ENCODE measurements at regions not wholly inside any gene's neighbourhood (a gene's known extent, or its start where the extent isn't known, plus 50 kb on each side); places are given as distances from the start of the nearest gene placed in this dataset.

DNA sequence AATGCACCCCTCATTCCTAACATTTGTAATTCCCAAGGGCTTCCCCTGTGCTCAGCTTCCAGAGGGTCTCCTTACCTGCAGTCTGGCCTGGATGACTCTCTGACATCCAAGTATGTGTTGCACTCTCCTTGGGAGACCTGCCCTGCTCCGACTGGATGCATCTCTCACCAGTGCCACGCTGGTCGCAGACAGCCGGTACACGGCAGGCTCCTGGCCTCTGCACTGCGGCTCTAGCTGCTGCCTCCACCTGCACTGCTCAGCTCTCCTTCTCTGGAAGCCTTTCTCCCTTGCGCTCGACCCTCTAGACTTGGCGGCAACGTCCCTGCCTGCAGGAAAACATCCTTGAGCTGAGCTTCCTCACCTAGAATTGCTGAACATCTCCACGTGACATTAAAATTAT is 685.9 kb downstream of the BRD1 start:
- no peak for DNase-seq

DNA sequence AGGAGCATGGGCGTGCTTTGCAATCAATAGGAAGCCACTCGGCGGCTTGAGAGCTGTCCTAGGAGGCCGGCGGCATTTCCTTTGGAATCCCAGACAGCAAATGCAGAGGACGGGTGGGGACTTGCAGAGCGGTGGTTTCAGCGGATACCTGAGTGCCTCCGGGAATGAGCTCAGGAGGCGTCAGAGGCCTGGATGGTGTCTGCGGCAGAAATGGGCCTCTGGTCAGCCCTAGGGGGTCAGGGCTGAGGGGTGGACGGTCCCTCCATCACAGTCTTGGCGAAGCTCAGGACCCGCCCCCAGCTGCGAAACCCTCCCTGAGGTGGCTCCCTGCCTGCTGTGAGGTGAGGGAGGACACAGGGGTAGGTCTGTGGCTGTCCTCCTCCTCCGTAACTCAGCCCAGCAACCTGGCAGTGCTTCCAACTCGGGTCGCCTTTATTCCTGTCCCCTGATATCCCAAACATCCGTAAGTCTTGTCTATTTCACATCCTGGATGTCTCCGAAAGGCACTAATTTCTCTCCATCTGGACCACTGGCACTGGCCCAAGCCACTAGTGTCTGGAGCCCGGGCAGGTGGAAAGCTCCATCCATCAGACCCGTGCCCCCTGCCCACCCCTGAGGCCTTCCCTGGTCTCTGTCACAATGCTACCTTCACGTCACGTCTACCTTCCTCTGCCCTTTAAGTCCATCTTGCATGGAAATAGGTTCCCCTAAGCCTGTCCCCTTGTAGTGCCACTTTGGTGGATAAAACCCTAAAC is 686.6 kb downstream of the BRD1 start:
- DNase-seq, result no peak

DNA sequence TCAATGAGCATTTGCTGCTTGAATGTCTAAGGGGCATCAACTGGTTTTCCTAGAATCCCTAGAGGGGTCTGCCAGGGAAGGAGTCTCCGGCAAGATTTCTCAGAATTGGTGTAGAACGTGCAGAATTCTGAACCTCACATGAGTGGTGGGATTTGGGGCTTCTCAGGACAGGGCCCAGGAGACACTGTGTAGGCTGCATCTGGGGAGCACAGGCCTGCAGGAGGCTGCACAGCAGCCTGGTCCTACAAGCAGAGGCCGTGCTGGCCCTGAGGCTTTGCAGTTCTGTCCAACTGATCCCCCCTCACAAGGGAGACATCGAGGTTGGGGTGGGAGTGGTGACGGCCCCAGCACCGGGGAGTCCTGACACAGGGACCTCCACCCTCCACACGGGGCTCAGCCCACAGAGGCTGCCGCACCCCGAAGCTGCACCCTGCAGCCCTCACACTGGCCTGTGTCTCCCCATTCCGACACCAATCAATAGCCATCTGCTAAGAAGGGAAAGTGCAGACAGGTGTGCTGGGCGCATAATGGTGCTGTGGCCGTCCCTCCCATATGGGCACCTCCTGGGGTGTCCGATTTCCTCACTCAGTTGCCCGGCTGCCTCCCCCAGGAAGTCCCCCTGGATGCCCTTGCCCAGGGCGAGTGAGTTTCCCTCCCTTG is 688.1 kb downstream of the BRD1 start:
- DNase-seq, result no peak

DNA sequence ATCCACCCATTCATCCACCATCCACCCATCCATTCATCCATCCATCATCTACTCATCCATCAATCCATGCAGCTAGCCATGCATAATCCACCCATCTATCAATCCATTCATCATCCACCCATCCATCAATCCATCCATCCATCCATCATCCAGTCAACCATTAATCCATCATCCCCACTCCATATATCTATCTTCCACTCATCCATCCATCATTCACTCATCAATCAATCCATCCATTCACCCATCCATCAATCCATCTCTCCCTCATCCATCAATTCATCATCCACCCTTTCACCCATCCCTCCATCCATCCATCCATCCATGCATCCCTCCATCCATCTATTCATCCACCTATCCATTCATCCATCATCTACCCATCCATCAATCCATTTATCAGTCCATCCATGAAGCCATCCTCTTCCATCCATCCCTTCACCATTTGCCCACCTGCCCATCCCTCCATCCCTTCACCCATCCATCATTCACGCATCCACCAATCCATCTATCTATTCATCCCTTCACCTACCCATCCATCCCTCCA is 689.4 kb downstream of the BRD1 start:
- DNase-seq, result no peak

DNA sequence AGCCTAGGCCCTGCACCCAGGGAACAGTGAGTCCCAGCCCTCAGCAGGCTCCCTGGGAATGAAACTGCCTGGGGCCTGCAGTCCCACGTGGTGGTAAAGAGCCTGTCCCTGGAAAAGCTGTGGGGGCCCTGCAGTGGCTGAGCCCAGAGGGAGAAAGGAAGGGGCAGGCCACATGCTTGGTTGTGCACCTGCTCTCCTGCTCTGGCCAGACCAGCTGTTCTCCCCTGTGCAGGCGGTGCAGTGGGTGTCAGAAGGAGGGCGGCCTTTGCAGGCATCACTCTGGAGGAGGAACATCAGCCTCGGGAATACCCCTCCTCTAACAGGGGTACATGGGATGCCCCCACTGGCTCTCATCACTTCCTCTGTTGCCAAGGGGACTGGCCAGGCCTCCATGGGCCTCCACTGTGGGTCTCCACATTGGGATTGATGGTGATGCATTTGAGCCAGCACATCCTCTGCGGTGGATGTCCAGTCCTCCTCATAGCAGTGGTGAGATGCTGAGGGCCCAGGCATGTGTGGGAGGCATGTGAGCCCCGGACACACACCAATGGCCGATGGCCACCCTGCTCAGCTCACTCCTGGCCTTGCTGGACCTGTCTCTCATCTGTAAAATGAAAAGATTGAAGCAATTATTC is 690.4 kb downstream of the BRD1 start:
- peak; percentile 67 for DNase-seq

DNA sequence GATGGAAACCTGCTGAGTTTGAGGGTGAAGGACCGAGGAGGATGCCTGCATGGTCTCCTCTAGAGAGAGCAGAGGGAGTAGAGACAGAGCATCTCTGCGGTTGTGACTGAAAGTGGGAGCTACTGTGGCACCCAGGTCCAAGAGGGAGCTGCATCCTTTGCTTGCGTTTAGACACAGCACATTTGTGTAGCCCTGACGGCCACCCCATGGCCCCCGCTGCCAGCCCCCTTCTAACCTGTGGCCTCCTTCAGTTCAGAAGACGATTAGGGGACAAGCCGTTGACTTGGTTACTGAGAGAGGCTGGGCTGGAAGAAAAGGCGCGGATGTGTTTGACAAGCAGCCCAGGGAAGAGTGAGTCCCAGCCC is 690.9 kb downstream of the BRD1 start:
- no peak for DNase-seq

DNA sequence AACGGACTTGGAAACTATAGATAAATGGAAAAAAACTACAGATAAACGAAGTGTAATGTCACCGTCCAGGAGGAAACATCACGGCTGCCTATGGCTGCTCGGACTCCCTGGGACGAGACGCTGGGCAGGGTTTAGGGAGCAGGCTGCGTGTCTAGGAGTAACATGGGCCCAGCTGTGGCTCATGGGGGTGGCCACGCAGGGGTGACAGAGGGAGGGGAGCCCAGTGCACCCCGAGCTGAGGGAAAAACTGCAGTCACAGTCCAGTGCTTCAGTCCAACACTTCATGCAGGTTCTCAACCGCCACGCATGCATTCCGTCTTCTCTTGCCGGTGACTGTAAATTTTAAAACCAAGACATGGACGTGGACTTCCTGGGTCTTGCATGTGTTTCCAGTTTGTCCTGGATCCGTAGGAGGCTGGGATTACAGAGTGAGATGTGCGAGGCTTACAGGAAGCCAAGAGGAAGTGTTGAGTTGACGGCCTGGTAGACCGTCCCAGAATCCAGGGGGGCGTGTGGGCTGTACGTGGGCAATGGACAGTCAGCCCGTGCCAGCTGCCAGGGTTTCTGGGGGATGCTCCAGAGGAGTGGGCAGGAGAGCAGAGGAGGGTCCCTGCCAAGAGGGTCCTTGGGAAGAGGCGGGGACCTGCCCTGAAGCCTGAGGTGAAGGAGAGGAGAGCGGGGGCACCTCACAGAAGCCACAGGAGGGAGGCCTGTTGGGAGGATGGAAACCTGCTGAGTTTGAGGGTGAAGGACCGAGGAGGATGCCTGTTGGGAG is 691.4 kb downstream of the BRD1 start:
- no peak for DNase-seq

DNA sequence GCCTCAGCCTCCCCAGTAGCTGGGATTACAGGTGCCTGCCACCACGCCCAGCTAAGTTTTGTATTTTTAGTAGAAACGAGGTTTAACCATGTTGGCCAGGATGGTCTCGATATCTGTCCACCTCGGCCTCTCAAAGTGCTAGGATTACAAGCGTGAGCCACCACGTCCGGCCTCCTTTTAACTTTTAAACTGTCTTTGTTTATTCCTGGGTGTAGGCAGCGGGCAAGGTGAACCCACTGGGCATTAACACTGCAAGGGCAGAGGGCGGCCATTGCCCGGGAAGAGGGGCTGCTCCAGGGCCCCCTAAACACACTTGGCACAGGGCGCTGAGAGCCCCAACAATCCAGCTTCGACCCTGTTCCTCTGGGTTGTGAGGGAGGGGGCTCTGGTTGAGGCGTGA is 693.6 kb downstream of the BRD1 start:
- no peak for DNase-seq

DNA sequence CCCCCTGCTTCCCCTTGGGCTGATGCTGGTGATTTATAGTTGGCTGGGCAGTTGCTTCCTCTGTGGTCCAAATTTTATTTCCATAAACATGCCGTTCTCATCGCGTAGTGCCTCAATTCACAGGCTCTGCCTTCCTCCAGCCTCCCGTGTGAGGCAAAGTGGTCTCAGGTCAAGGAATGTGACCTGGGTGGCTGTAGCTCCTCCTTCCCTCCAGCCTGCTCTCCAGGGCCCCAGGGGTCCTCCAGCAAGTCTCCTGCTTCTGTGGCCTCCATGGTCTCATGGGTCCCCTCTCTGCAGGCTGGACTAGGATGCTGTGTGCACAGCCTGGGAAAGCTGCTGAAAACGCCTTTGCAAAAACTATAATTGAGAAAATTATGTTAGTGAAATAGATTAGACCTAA is 694.1 kb downstream of the BRD1 start:
- no peak for DNase-seq

DNA sequence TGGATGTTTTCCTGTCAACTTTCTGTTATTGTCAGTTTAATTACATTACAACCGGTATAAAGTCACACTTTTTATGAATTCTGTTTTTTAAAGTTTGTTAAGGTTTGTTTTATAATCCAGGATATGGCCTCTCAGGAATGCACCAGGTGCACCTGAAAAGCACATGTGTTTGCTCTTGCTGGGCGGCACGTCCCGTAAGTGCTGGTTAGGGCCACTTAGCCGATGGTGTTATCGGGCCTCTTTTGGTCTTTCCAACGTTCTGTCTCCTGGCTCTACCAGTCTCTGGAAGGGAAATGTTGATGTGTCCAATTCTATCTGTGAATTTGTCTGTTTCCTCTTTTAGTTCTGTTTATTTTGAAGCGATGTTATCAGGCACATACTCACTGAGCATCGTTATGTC is 695.7 kb downstream of the BRD1 start:
- peak; percentile 64 for DNase-seq

DNA sequence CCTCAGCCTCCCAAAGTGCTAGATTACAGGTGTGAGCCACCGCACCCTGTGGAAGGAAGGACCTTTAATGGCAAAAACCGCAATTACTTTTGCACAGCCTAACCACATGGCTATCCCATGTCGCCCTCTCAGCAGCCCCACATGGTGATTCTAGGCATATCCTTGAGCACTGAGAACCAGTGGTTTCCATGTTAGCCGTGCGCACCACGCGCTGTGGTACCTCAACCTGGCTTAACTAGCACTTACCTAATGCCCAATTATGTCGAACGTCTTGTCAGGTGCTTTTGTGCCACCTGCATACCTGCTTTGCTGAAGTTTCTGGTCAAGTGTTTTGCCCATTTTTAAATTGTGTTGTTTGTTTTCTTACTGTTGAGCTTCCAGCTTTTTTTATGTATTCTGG is 697.9 kb downstream of the BRD1 start:
- DNase-seq, result no peak

DNA sequence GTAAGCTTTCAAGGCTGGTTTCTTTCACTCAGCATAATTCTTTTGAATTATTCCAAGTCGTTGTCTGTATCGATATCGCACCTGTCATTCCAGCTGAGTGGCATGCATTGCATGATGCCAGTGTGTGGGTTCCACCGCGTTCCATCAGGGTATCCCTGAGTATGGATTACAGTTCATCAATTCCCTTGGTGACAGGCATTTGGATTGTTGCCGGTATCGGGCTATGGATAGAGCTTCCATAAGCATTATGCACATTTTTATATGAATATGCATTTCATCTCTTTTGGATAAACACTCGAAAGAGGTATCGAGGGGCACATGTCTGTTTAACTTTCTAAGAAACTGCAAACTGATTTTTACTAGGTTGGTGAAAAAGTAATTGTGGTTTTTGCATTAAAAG is 698.8 kb downstream of the BRD1 start:
- DNase-seq, result no peak

DNA sequence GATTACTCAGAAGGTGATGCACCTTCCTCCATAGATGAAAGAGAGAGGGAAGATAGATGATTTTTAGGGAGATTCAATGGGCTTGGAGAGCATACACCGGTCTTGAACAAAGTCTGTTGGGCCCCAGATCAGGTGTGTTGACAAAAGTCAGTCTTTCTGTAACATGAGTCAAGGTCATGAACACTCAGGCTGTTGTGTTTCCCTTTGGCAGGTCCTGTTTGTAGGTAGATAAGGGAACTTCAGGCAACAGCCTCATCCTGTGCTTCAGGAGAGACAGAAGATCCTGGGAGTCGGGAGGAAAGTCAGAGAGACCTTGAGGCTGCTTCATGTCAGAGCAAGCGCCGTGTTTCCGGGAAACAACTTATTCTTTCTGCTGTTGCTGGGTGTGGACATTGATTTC is 703.1 kb downstream of the BRD1 start:
- DNase-seq, result no peak

DNA sequence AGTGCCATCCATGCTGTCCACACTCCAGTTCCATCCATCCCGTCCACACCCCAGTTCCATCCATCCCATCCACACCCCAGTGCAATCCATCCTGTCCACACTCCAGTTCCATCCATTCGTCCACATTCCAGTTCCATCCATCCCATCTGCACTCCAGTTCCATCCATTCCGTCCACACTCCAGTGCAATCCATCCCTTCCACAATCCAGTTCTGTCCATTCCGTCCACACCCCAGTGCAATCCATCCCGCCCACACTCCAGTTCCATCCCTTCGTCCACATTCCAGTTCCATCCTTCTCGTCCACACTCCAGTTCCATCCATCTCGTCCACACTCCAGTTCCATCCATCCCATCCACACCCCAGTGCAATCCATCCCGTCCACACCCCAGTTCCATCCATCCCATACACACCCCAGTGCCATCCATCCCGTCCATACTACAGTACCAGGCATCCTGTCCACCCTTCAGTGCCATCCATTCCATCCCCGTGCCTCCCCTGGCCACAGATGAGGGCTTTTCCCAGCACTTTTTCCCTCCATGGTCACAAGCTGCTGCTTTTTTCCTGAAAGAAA is 704.0 kb downstream of the BRD1 start:
- DNase-seq, result no peak

DNA sequence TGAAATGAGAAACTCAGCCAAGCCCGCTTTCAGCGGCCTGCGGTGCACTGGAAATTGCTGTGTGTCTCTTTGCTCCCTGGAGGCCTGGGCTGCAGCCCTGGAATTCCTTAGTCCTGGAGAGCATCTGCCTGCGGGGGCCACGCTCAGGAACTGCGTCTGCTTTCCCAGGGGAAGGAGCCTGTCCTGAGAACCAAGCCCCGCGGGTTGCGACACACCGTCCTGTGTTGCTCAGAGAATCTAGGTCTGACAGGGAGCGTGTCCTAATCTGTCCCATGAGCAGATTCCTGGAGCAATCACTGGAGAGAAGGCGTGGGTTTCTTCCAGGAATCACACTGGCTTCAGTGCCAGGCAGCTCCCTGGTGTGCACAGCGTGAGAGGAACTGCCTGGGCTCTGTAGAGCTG is 708.1 kb downstream of the BRD1 start:
- DNase-seq, result no peak

DNA sequence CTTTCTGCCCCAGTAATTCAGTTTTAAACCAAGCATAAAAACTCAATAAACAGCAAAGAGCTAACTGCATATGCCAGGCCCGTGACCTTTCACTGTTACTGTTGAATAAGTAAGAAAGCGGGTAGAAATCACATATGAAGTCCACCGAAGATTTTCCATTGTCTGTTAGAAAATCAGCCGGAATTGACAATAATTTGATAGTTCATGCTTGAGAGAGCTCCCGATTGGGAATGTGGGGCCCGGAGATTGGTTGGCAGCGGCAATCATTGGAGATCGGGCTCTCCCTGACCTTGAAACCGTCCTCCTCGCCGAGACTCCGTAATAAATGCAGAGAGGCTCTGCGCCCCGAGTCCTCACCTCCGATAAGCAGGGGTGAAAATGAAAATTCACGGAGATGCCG is 709.6 kb downstream of the BRD1 start:
- no peak for DNase-seq

DNA sequence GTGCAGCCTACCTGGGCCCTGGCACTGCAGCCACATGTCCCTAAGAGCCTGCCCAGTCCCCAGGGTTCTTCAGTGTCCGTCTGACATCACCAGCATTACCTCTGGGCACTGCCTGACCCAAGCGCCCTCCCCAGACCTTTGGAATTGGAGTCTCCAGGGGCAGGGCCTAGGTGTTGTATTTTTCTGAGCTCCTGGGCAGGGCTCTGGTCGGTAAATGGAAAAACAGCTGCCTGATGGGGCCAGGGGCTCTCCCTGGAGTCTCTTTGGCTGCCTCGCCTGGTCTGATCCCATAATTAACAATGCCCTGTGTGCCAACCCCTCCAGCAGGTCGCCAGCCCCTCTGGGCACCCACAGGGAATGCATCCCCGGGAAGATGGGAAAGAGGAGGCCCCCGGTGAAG is 710.2 kb downstream of the BRD1 start:
- no peak for DNase-seq

DNA sequence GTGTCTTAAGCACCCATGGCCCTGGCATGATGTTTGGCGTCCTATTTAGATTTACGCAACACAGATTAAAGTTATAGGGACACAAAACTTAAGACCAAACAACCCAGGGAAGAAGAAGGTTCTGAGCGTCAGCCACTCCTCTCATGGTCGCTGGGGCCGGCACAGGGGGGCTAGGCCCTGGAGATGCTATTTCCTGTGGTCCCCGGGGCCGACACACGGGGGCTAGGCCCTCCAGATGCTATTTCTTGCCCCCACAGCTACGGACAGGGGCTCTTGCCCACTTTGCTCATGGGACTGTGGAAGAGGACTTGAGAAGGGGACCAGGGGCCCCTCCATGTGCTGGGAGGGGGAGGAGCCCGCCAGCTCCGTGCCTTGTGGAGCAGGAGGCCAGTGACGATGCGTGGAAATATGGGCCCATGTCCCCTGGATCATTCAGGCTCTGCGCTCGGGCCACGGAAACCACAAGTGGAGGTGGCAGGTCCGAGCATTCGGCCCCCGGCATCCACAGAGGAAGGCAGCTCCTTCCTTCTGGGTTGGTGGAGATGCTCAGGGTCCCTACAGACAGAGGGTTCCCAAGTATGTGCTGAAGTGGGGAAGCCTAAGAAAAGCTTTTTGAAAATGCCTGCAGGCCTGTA is 711.1 kb downstream of the BRD1 start:
- DNase-seq, result no peak

DNA sequence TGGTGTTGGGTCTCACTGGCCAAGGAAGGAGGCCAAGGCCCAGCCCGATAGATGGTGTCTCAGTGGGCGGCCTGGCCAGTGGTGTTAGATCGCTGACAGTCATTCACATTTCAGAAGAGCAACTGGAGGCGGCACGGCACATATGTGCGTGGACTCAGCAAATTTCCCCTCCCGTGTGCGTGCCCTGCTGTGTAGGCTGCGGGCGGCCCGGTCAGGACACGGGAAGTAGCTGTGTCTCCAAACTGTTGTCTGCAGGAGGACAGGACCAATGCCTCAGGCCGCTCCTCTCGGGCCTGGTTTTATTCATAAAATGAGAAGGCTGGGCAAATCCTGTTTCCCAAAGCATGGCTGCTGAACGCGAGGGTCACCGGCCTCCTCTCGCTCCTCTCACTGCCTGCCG is 711.7 kb downstream of the BRD1 start:
- DNase-seq, result no peak

DNA sequence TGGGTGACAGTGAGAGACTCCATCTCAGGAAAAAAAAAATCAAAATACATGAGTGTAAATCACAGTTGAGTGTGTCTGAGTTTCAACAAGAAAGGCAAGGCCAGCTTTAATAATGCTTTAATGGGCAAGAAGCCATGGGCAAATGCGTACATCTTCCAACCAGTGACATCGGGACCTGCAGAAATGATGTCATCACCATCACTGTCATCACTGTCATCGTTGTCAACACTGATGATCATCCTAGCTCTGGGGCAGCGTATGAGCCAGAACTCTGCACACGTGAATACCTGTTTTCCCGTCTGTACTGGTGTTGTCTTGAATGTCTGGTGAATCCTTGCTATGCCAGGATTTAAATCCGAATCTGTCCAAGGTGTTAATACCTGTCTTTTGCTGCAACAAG is 712.5 kb downstream of the BRD1 start:
- no peak for DNase-seq

DNA sequence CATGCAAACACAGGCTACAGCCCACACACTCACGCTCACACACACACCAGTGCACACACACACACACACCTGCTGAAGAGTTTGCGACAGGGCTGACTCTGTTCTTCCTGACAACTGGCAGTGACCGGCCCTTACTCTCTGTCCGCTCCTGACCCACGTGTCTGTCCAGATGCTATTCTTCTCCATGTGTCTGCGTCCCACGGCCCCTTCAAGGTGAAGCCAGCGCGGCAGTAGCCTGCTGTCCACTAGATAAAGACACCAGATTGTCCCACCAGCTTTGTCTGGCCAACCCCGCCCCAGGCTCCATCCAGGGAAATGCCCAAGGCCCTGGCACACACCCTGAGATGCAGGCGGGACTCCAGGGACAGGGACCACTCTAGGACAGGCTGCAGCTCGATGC is 713.9 kb downstream of the BRD1 start:
- no peak for DNase-seq

Measured in NCI-H345 (cell line).